Left colon (tissue), 2 donors: ENCODE measurements at regions not wholly inside any gene's neighbourhood (a gene's known extent, or its start where the extent isn't known, plus 50 kb on each side); places are given as distances from the start of the nearest gene placed in this dataset.

Experiments used
- ATAC-seq: fragments of 200-7000 bp; cut with Tn5 transposase; one replicate; pipeline ENCODE4 v1.9.1; 2020; ENCODE audit warnings: mild to moderate bottlenecking, moderate library complexity
- DNase-seq, 2 donors: peaks; one replicate each; pipeline ENCODE4 v3.0.0-alpha.2; 2020
- intact Hi-C, 2 donors: fragments of 100-400 bp; cut with DNase I in 1 of 2; cut with micrococcal nuclease in 1 of 2; formaldehyde crosslinking; loops; one replicate each; pipeline versions ENCODE4 v1.11.2 to v1.14.0; 2022; cut with DNase I, micrococcal nuclease
- donor health status: DM: no; HTN: no; CAD: no.
- donor health status: DM: yes; HTN: yes; CAD: no.

- DNase-seq (no peak), ATAC-seq (no peak)
- intact Hi-C loops = no loop called here
Observed at GRCh38 chr5:164680812-164681520, 1175.5 kb downstream of the MAT2B start.

- no peak for DNase-seq
- no peak for ATAC-seq
- intact Hi-C loops = no loop called here
Observed at GRCh38 chr5:164687391-164687790, 1182.0 kb downstream of the MAT2B start.

GRCh38 chr5:164688437-164688836 is 1183.0 kb downstream of the MAT2B start:
- no peak for DNase-seq
- intact Hi-C loops = no loop called here
- ATAC-seq = no peak

GRCh38 chr5:164708831-164709230 is 1203.4 kb downstream of the MAT2B start:
- ATAC-seq = no peak
- intact Hi-C loops = no loop called here
- no peak for DNase-seq

- no peak for ATAC-seq
- DNase-seq = no peak
- intact Hi-C loops = no loop called here
Observed at GRCh38 chr5:164713682-164714081, 1208.3 kb downstream of the MAT2B start.

GRCh38 chr5:164721116-164721515 is 1215.7 kb downstream of the MAT2B start:
- intact Hi-C loops = no loop called here
- no peak for ATAC-seq
- no peak for DNase-seq

GRCh38 chr5:164721656-164722055 is 1216.2 kb downstream of the MAT2B start:
- ATAC-seq = no peak
- no peak for DNase-seq
- intact Hi-C loops = no loop called here

GRCh38 chr5:164722702-164723101 is 1217.3 kb downstream of the MAT2B start:
- no peak for DNase-seq
- ATAC-seq = no peak
- intact Hi-C loops = no loop called here

- ATAC-seq = no peak
- intact Hi-C loops = no loop called here
- no peak for DNase-seq
Observed at GRCh38 chr5:164727012-164727411, 1221.6 kb downstream of the MAT2B start.

- DNase-seq (no peak), ATAC-seq (no peak)
- intact Hi-C loops = no loop called here
Observed at GRCh38 chr5:164728733-164729132, 1223.3 kb downstream of the MAT2B start.

GRCh38 chr5:164735334-164735733 is 1229.9 kb downstream of the MAT2B start:
- ATAC-seq (no peak), DNase-seq (no peak)
- intact Hi-C loops = no loop called here

- ATAC-seq = no peak
- intact Hi-C loops = no loop called here
- DNase-seq = no peak
Observed at GRCh38 chr5:164741376-164741775, 1236.0 kb downstream of the MAT2B start.

GRCh38 chr5:164742025-164742424 is 1236.6 kb downstream of the MAT2B start:
- DNase-seq (no peak), ATAC-seq (no peak)
- intact Hi-C loops = no loop called here

- ATAC-seq = no peak
- intact Hi-C loops = no loop called here
Observed at GRCh38 chr5:164746723-164747122, 1241.3 kb downstream of the MAT2B start.

GRCh38 chr5:164747371-164747770 is 1242.0 kb downstream of the MAT2B start:
- ATAC-seq (no peak), DNase-seq (no peak)
- intact Hi-C loops = no loop called here

More at GRCh38 chr5:164746723-164747122, 1241.3 kb downstream of the MAT2B start:
- DNase-seq = no peak

GRCh38 chr5:164748861-164749260 is 1243.4 kb downstream of the MAT2B start:
- DNase-seq (no peak), ATAC-seq (no peak)
- intact Hi-C loops = no loop called here

- ATAC-seq = no peak
- intact Hi-C loops = no loop called here
Observed at GRCh38 chr5:164753434-164753833, 1248.0 kb downstream of the MAT2B start.

GRCh38 chr5:164763206-164763605 is 1257.8 kb downstream of the MAT2B start:
- no peak for DNase-seq
- intact Hi-C loops = no loop called here
- ATAC-seq = no peak

More at GRCh38 chr5:164753434-164753833, 1248.0 kb downstream of the MAT2B start:
- no peak for DNase-seq

- ATAC-seq = no peak
- intact Hi-C loops = no loop called here
Observed at GRCh38 chr5:164772122-164772521, 1266.7 kb downstream of the MAT2B start.

GRCh38 chr5:164784230-164784629 is 1278.8 kb downstream of the MAT2B start:
- DNase-seq (no peak), ATAC-seq (no peak)
- intact Hi-C loops = no loop called here

More at GRCh38 chr5:164772122-164772521, 1266.7 kb downstream of the MAT2B start:
- no peak for DNase-seq

GRCh38 chr5:164798110-164798509 is 1292.7 kb downstream of the MAT2B start:
- intact Hi-C loops = no loop called here
- DNase-seq (no peak), ATAC-seq (no peak)
